Epidermal melanocyte (primary cell): ENCODE measurements at regions not wholly inside any gene's neighbourhood (a gene's known extent, or its start where the extent isn't known, plus 50 kb on each side); places are given as distances from the start of the nearest gene placed in this dataset.
"Not testable (repeated sequence)": the region's sequence is repeated elsewhere in the genome, so short reads cannot be mapped to it uniquely, and the experiment has no call there.

ENCODE experiments used
- DNase-seq: peaks from one replicate; pipeline ENCODE4 v3.0.0; 2011; ENCODE audit warnings: low spot score; ENCODE audit not compliant: insufficient read length

- DNase-seq = no peak
Measured at GRCh38 chr15:70240820-70241430, 143.2 kb upstream of the TLE3 start.

GRCh38 chr15:70240082-70240481 lies 142.4 kb upstream of the TLE3 start:
- DNase-seq = no peak

- no peak for DNase-seq
Measured at GRCh38 chr15:70238917-70239316, 141.2 kb upstream of the TLE3 start.

GRCh38 chr15:70237626-70238025 lies 139.9 kb upstream of the TLE3 start:
- DNase-seq = no peak

GRCh38 chr15:70236341-70237086 lies 138.8 kb upstream of the TLE3 start:
- DNase-seq = no peak

- DNase-seq = no peak
Measured at GRCh38 chr15:70235347-70235746, 137.6 kb upstream of the TLE3 start.

- peak; percentile 51 for DNase-seq
Measured at GRCh38 chr15:70234256-70234905, 136.7 kb upstream of the TLE3 start.

GRCh38 chr15:70231484-70231883 lies 133.8 kb upstream of the TLE3 start:
- no peak for DNase-seq

GRCh38 chr15:70227918-70228317 lies 130.2 kb upstream of the TLE3 start:
- not testable (repeated sequence) for DNase-seq

GRCh38 chr15:70227147-70227546 lies 129.4 kb upstream of the TLE3 start:
- no peak for DNase-seq

- no peak for DNase-seq
Measured at GRCh38 chr15:70226337-70226980, 128.7 kb upstream of the TLE3 start.

GRCh38 chr15:70225416-70225815 lies 127.7 kb upstream of the TLE3 start:
- DNase-seq = no peak

GRCh38 chr15:70222606-70223005 lies 124.9 kb upstream of the TLE3 start:
- DNase-seq = no peak

GRCh38 chr15:70220490-70221096 lies 122.9 kb upstream of the TLE3 start:
- DNase-seq = no peak

GRCh38 chr15:70219966-70220365 lies 122.2 kb upstream of the TLE3 start:
- DNase-seq = no peak

- DNase-seq = no peak
Measured at GRCh38 chr15:70219256-70219895, 121.7 kb upstream of the TLE3 start.

GRCh38 chr15:70217226-70218160 lies 119.8 kb upstream of the TLE3 start:
- DNase-seq = no peak

- DNase-seq = no peak
Measured at GRCh38 chr15:70215951-70216350, 118.2 kb upstream of the TLE3 start.

- no peak for DNase-seq
Measured at GRCh38 chr15:70214941-70215635, 117.4 kb upstream of the TLE3 start.

- no peak for DNase-seq
Measured at GRCh38 chr15:70214276-70214675, 116.6 kb upstream of the TLE3 start.
